ENCODE measurements at regions not wholly inside any gene's neighbourhood (a gene's known extent, or its start where the extent isn't known, plus 50 kb on each side); places are given as distances from the start of the nearest gene placed in this dataset.

GRCh38 chr4:42751587-42751986, 94.7 kb upstream of the ATP8A1 start:
- no peak for DNase-seq
- in situ Hi-C loops (cut with MboI; ENCODE audit: low pct_unique_long_range_greater_than_20kb, low sequenced_read_pairs): no loop called here

GRCh38 chr4:42750856-42751255, 94.0 kb upstream of the ATP8A1 start:
- in situ Hi-C loops (cut with MboI; ENCODE audit: low pct_unique_long_range_greater_than_20kb, low sequenced_read_pairs): no loop called here

GRCh38 chr4:42750091-42750490, 93.2 kb upstream of the ATP8A1 start:
- DNase-seq: peak; percentile 54
- in situ Hi-C loops (cut with MboI; ENCODE audit: low pct_unique_long_range_greater_than_20kb, low sequenced_read_pairs): no loop called here

More at GRCh38 chr4:42750856-42751255, 94.0 kb upstream of the ATP8A1 start:
- no peak for DNase-seq

- peak; percentile 19 for DNase-seq
- in situ Hi-C loops (cut with MboI; ENCODE audit: low pct_unique_long_range_greater_than_20kb, low sequenced_read_pairs): no loop called here
Observed at GRCh38 chr4:42747971-42748370, 91.1 kb upstream of the ATP8A1 start.

- in situ Hi-C loops (cut with MboI; ENCODE audit: low pct_unique_long_range_greater_than_20kb, low sequenced_read_pairs): no loop called here
- no peak for DNase-seq
Observed at GRCh38 chr4:42736527-42737195, 79.8 kb upstream of the ATP8A1 start.

DNA sequence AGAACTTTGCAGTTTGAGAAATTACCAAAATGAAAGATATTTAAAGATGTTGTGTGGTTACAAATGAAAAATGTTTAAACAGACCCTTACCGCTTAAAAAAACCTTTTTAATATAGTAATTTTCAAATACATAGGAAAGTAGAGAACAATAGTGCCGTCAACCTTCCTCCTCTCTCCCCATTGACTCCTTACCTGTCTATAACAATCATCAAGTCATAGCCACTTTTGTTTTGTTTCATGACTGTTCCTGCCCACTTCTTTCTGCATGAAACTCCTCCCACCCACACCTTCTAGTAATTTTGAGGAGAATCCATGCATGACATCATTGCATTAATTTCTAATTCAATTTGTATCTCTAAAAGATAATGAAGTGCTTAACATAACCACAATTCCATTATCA, 76.5 kb upstream of the ATP8A1 start:
- in situ Hi-C loops (cut with MboI; ENCODE audit: low pct_unique_long_range_greater_than_20kb, low sequenced_read_pairs): no loop called here
- no peak for DNase-seq

DNA sequence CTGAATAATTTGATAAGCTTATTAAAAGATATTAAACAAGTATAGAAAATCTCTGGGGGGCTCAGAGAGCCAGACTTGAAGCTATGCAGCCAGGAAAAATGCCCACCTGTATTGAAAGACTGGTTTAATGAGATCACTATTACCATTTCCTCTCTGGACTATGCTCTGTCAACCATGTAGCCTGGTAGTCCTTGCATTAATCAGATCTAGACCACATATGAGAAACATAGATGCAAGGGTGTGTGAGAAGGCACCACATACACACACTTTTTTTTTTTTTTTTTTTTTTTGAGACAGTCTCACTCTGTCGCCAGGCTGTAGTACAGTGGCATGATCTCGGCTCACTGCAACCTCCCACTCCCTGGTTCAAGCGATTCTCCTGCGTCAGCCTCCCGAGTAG, 75.9 kb upstream of the ATP8A1 start:
- in situ Hi-C loops (cut with MboI; ENCODE audit: low pct_unique_long_range_greater_than_20kb, low sequenced_read_pairs): no loop called here

DNA sequence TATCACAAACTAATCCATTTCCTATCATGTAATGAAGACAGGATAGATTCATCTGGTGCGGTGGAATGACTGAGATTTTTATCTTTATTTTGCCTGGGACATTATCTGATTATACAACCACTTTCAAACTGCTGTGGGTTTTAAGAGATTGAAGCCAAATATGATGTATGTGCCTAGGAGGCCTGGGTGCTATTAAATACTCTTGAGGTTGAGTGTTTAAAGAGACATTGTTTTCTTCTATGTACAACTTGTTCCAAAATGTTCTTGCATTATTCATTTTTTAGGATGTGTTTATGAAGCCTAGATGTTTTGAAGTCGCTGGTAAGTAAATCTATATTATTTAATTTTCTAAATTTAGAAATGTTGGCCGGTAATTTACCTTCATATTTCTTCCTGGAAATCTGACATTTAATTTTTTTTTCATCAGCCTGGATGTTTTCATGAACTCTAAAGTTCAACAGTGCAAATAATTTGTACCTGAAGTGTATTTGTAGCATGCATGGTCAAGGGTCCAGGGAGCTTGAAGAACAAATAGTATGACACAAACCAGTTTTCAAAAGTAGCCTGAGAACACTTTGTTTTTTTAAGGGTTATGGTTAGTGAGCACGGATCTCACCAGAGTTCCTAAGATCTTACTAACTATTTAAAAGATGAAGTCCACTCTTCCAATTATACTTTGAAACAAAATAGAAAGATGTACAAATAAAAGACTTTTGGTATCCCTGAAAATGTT, 72.8 kb upstream of the ATP8A1 start:
- in situ Hi-C loops (cut with MboI; ENCODE audit: low pct_unique_long_range_greater_than_20kb, low sequenced_read_pairs): no loop called here
- no peak for DNase-seq

More for the DNA sequence above, 75.9 kb upstream of the ATP8A1 start:
- DNase-seq: no peak

- in situ Hi-C loops (cut with MboI; ENCODE audit: low pct_unique_long_range_greater_than_20kb, low sequenced_read_pairs): no loop called here
- DNase-seq: no peak
Observed at GRCh38 chr4:42724451-42724850, 67.5 kb upstream of the ATP8A1 start.

- DNase-seq: no peak
- in situ Hi-C loops (cut with MboI; ENCODE audit: low pct_unique_long_range_greater_than_20kb, low sequenced_read_pairs): no loop called here
Observed at GRCh38 chr4:42720533-42720932, 63.6 kb upstream of the ATP8A1 start.

DNA sequence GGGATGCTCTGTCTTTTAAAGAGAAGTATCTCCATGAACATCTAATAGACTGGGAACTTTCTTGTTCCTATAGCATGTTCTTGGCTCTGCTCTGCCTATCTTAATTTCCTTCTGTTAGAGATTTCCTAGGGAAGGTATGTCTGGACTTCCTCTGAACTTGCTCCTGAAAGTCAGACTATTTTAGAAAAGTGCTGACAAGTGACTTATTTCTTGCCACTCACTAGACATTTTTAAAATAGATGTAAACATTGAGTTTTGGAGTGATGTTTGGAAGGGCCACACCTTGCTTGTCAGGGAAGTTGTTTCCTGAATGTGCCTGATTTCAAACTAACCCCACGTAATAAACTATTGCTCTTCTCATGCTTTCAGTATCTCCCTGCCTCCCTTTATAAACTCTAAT, 62.4 kb upstream of the ATP8A1 start:
- DNase-seq: no peak
- in situ Hi-C loops (cut with MboI; ENCODE audit: low pct_unique_long_range_greater_than_20kb, low sequenced_read_pairs): no loop called here

DNA sequence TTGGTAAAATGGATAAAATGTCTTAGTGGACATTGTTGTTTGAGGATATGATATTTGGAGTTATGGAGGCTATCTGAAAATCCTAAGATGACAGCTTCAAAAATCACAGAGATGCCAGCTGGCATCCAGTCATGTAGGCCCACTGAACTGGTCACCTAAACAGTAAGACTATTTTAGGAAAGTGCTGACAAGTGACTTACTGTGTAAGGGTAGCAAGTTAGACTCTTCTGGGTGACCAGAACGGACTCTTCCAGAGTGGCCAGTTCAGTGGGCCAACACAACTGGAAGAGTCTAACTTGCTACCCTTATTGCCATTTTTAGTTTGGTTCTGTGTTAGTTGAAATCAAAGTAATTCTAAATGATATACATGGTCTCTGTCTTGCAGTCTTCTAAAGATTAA, 61.4 kb upstream of the ATP8A1 start:
- in situ Hi-C loops (cut with MboI; ENCODE audit: low pct_unique_long_range_greater_than_20kb, low sequenced_read_pairs): no loop called here
- no peak for DNase-seq

DNA sequence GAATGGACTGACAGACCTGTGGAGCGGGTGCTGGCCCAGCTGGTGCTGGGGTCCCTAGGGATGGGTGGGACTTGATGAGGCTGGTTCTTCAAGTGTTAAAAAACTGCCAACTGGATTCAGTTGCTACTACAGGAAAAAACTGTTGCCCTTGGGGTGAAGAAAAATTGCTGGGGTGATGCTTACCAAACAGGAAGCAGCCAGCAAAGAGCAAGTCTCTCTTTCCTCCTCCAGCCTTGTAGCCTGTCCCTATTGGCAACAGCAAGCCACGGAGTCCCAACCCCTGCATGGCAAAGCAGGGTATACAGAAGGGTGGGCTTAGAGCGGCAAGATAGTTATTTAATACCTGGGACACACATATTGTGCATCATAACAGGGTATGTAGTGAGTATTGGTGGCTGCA, 60.1 kb upstream of the ATP8A1 start:
- no peak for DNase-seq
- in situ Hi-C loops (cut with MboI; ENCODE audit: low pct_unique_long_range_greater_than_20kb, low sequenced_read_pairs): no loop called here

DNA sequence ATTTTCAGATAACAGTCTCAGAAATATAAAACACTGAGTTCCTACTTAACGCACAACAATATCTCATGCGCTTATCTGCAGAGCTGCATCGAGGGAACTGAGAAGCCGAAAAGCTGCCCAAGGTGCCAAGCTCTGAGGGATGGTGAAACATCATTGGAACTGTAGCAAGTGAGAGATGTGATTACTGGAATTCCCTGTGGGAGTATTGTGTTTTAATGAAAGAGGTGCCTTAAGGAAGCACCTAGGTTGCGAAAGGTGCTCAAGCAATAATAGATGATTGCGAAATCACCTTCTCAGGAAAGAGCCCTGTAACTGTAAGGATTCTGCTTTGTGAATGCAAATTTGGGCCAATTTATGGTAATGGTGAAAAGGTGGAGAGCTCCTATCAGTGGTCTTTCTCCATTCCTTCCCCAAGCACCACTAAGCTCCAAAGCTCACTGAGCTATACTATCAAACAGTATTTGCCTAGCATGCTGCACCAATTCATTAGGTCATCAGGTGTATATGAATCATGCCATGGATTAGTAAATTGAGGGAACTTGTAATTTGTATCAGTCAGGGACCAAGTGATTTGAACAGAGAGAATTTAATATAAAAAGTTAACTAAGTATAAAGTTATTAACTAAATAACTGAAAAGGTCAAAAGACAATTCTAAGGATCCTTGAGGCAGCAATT, 59.0 kb upstream of the ATP8A1 start:
- in situ Hi-C loops (cut with MboI; ENCODE audit: low pct_unique_long_range_greater_than_20kb, low sequenced_read_pairs): no loop called here
- no peak for DNase-seq

DNA sequence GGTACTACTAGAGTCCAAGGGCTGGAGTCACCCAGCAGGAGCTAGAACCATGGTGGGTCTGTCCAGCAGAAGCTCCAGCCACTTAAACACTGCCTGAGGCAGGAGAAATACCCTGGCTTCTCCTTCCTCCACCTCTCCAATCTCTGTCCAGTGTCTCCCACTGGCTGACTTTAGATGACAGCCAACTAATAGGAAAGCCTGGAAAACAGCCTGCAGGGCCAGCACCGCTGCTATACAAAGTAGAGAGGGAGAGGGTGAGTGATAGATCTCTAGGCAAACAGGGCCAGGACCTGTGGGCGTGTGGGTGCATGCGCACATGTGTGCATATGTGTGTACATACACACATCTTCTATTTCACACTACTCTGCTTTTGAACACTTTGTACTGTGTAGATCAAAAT, 56.5 kb upstream of the ATP8A1 start:
- in situ Hi-C loops (cut with MboI; ENCODE audit: low pct_unique_long_range_greater_than_20kb, low sequenced_read_pairs): no loop called here
- no peak for DNase-seq

GRCh38 chr4:42712854-42713253, 55.9 kb upstream of the ATP8A1 start:
- no peak for DNase-seq
- in situ Hi-C loops (cut with MboI; ENCODE audit: low pct_unique_long_range_greater_than_20kb, low sequenced_read_pairs): no loop called here

GRCh38 chr4:42711496-42711895, 54.6 kb upstream of the ATP8A1 start:
- peak; percentile 69 for DNase-seq
- in situ Hi-C loops (cut with MboI; ENCODE audit: low pct_unique_long_range_greater_than_20kb, low sequenced_read_pairs): no loop called here

GRCh38 chr4:42710761-42711160, 53.9 kb upstream of the ATP8A1 start:
- DNase-seq: no peak
- in situ Hi-C loops (cut with MboI; ENCODE audit: low pct_unique_long_range_greater_than_20kb, low sequenced_read_pairs): no loop called here

DNA sequence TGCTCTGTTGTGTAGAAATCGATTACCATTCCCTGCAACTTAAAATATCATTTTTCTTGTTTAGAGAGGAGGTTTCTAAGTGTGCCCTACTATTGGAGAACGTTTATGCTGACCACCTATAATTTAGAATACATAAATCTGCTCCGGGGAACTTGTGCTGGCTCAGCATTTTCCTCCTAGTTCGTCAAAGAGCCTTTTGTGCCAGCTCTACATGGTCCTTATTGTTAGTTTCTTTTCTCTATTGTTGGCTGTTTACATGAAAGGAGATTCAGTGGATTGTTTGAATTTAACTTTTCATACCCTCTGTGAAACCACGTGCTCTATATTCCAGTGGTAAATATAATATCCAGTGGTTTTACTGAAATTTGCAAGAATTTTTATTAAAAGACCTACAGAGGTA, 53.4 kb upstream of the ATP8A1 start:
- in situ Hi-C loops (cut with MboI; ENCODE audit: low pct_unique_long_range_greater_than_20kb, low sequenced_read_pairs): no loop called here

GRCh38 chr4:42709392-42710065, 52.6 kb upstream of the ATP8A1 start:
- DNase-seq: no peak
- in situ Hi-C loops (cut with MboI; ENCODE audit: low pct_unique_long_range_greater_than_20kb, low sequenced_read_pairs): no loop called here

More for the DNA sequence above, 53.4 kb upstream of the ATP8A1 start:
- no peak for DNase-seq
